ENCODE measurements at regions not wholly inside any gene's neighbourhood (a gene's known extent, or its start where the extent isn't known, plus 50 kb on each side); places are given as distances from the start of the nearest gene placed in this dataset.

GRCh38 chr1:157194731-157195520 lies 56.7 kb upstream of the ETV3 start:
- Histone ChIP-seq H4K20me1 (ENCODE audit: insufficient read depth) (no peaks in the 10 kb centered on the region), H3K9me3 (ENCODE audit: low read depth) (no peaks in the 10 kb centered on the region), H3K9ac (no peak overlapping the region), H2AFZ (no peak overlapping the region), H3K36me3 (ENCODE audit: low read depth) (no peaks in the 10 kb centered on the region), H3F3A (ENCODE audit: insufficient read depth) (no peaks in the 10 kb centered on the region), H3K9me2 (ENCODE audit: insufficient read depth) (no peaks in the 10 kb centered on the region), H3K27me3 (replicated peaks; ENCODE audit: insufficient read depth) (peaks cover 44% of the 10 kb centered on the region), H3K4me3 (no peak overlapping the region), H3K79me2 (ENCODE audit: insufficient read depth) (no peaks in the 10 kb centered on the region), H3K4me1 (ENCODE audit: insufficient read depth) (no peaks in the 10 kb centered on the region), H3K4me2 (ENCODE audit: unreplicated experiment) (no peak overlapping the region), H3K27ac (no peak overlapping the region)
- 26 to 27% methylated on average over 43 to 58 of the region's 67 CpGs for WGBS, 2 experiments (ENCODE audit: low coverage in 1 of 2, low lambda C conversion rate in 2 of 2, missing lambda C conversion rate in 2 of 2)
- DNase-seq, result no peak
- in situ Hi-C loops (cut with MboI), result loop anchor here (10.0 kb wide), 1 partner anchor 300 kb away; no protein-coding TSS in a partner anchor
- TF ChIP-seq EZH2phosphoT487 (IDR thresholded peaks at IDR 0.05; ENCODE audit: insufficient read depth, low read depth), result no peak
- no peak for TF ChIP-seq EZH2 (IDR thresholded peaks at IDR 0.05; ENCODE audit: insufficient read depth, poor library complexity, severe bottlenecking)

GRCh38 chr1:157193702-157194391 lies 55.7 kb upstream of the ETV3 start:
- no peaks in the 10 kb centered on the region for H4K20me1 ChIP-seq (ENCODE audit: insufficient read depth)
- H3K4me3 ChIP-seq, result no peak overlapping the region
- H3K9me3 ChIP-seq (ENCODE audit: low read depth), result no peaks in the 10 kb centered on the region
- H3K4me2 ChIP-seq (ENCODE audit: unreplicated experiment), result no peak overlapping the region
- peak; percentile 70 for DNase-seq
- peaks cover 45% of the 10 kb centered on the region for H3K27me3 ChIP-seq (replicated peaks; ENCODE audit: insufficient read depth)
- H3K27ac ChIP-seq, result no peak overlapping the region
- TF ChIP-seq EZH2 (IDR thresholded peaks at IDR 0.05; ENCODE audit: insufficient read depth, poor library complexity, severe bottlenecking), result no peak
- TF ChIP-seq EZH2phosphoT487 (IDR thresholded peaks at IDR 0.05; ENCODE audit: insufficient read depth, low read depth), result no peak
- H2AFZ ChIP-seq, result no peak overlapping the region
- H3K79me2 ChIP-seq (ENCODE audit: insufficient read depth), result no peaks in the 10 kb centered on the region
- H3K9ac ChIP-seq, result no peak overlapping the region
- H3K4me1 ChIP-seq (ENCODE audit: insufficient read depth), result no peaks in the 10 kb centered on the region
- in situ Hi-C loops (cut with MboI), result loop anchor here (10.0 kb wide), 1 partner anchor 301 kb away; no protein-coding TSS in a partner anchor
- H3K36me3 ChIP-seq (ENCODE audit: low read depth), result no peaks in the 10 kb centered on the region
- no peaks in the 10 kb centered on the region for H3K9me2 ChIP-seq (ENCODE audit: insufficient read depth)
- WGBS, 2 experiments (ENCODE audit: low coverage in 1 of 2, low lambda C conversion rate in 2 of 2, missing lambda C conversion rate in 2 of 2), result 37 to 43% methylated on average over 20 of the region's 20 CpGs
- H3F3A ChIP-seq (ENCODE audit: insufficient read depth), result no peaks in the 10 kb centered on the region

DNA sequence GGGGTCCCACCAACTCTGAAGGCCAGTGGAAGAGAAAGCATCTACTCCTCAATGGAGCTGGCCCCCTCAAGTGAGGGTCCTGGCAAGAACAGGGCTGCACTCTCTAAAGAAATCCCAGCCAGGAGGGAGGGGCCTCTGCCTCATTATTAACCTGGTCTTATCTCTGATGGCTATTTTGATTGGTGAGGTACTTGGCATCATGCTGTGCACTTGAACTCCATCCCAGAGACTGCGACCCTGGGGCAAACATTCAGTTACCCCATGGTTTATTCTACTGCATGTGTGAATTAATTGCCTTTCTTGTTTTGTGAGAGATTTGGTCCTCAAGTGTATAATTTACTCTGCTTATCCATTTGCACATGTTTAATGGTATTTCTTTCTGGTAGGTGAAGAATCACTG lies 55.0 kb upstream of the ETV3 start:
- H3K4me1 ChIP-seq (ENCODE audit: insufficient read depth), result no peaks in the 10 kb centered on the region
- WGBS, 2 experiments (ENCODE audit: low coverage in 1 of 2, low lambda C conversion rate in 2 of 2, missing lambda C conversion rate in 2 of 2), result 25 to 33% methylated on average over 1 of the region's 1 CpG
- no peak for DNase-seq
- no peak overlapping the region for H3K27ac ChIP-seq
- TF ChIP-seq EZH2phosphoT487 (IDR thresholded peaks at IDR 0.05; ENCODE audit: insufficient read depth, low read depth), result no peak
- TF ChIP-seq EZH2 (IDR thresholded peaks at IDR 0.05; ENCODE audit: insufficient read depth, poor library complexity, severe bottlenecking), result no peak
- no peak overlapping the region for H2AFZ ChIP-seq
- no peaks in the 10 kb centered on the region for H3K9me2 ChIP-seq (ENCODE audit: insufficient read depth)
- no peak overlapping the region for H3K9ac ChIP-seq
- H3K36me3 ChIP-seq (ENCODE audit: low read depth), result no peaks in the 10 kb centered on the region
- no peaks in the 10 kb centered on the region for H3K9me3 ChIP-seq (ENCODE audit: low read depth)
- no peak overlapping the region for H3K4me3 ChIP-seq
- no peaks in the 10 kb centered on the region for H3K79me2 ChIP-seq (ENCODE audit: insufficient read depth)
- in situ Hi-C loops (cut with MboI), result loop anchor here (10.0 kb wide), 1 partner anchor 302 kb away; no protein-coding TSS in a partner anchor
- H4K20me1 ChIP-seq (ENCODE audit: insufficient read depth), result no peaks in the 10 kb centered on the region
- H3K27me3 ChIP-seq (replicated peaks; ENCODE audit: insufficient read depth), result peaks cover 51% of the 10 kb centered on the region
- no peak overlapping the region for H3K4me2 ChIP-seq (ENCODE audit: unreplicated experiment)
- H3F3A ChIP-seq (ENCODE audit: insufficient read depth), result no peaks in the 10 kb centered on the region

GRCh38 chr1:157189986-157190982 lies 52.1 kb upstream of the ETV3 start:
- no peaks in the 10 kb centered on the region for H3K9me3 ChIP-seq (ENCODE audit: low read depth)
- H4K20me1 ChIP-seq (ENCODE audit: insufficient read depth), result no peaks in the 10 kb centered on the region
- no peak overlapping the region for H2AFZ ChIP-seq
- H3K36me3 ChIP-seq (ENCODE audit: low read depth), result no peaks in the 10 kb centered on the region
- H3K9ac ChIP-seq, result no peak overlapping the region
- 44 to 45% methylated on average over 22 of the region's 22 CpGs for WGBS, 2 experiments (ENCODE audit: low coverage in 1 of 2, low lambda C conversion rate in 2 of 2, missing lambda C conversion rate in 2 of 2)
- H3K27ac ChIP-seq, result no peak overlapping the region
- TF ChIP-seq EZH2 (IDR thresholded peaks at IDR 0.05; ENCODE audit: insufficient read depth, poor library complexity, severe bottlenecking), result no peak
- no peak for TF ChIP-seq EZH2phosphoT487 (IDR thresholded peaks at IDR 0.05; ENCODE audit: insufficient read depth, low read depth)
- no peak overlapping the region for H3K4me2 ChIP-seq (ENCODE audit: unreplicated experiment)
- peaks cover 61% of the 10 kb centered on the region for H3K27me3 ChIP-seq (replicated peaks; ENCODE audit: insufficient read depth)
- H3K9me2 ChIP-seq (ENCODE audit: insufficient read depth), result no peaks in the 10 kb centered on the region
- H3F3A ChIP-seq (ENCODE audit: insufficient read depth), result no peaks in the 10 kb centered on the region
- no peak for DNase-seq
- no peaks in the 10 kb centered on the region for H3K4me1 ChIP-seq (ENCODE audit: insufficient read depth)
- in situ Hi-C loops (cut with MboI), result loop anchor here (10.0 kb wide), 1 partner anchor 305 kb away; no protein-coding TSS in a partner anchor
- H3K79me2 ChIP-seq (ENCODE audit: insufficient read depth), result no peaks in the 10 kb centered on the region
- H3K4me3 ChIP-seq, result no peak overlapping the region
